Esophagus mucosa (tissue), 1 donor: ENCODE measurements at regions not wholly inside any gene's neighbourhood (a gene's known extent, or its start where the extent isn't known, plus 50 kb on each side); places are given as distances from the start of the nearest gene placed in this dataset.
"Not testable (repeated sequence)": the region's sequence is repeated elsewhere in the genome, so short reads cannot be mapped to it uniquely, and the experiment has no call there.

Source experiments
- ATAC-seq: fragments of 200-7000 bp; cut with Tn5 transposase; one replicate; pipeline ENCODE4 v1.9.1; 2020
- donor health status: DM: yes; HTN: yes; CAD: no.

GRCh38 chr14:44612002-44612401 is 104.9 kb upstream of the FSCB start:
- no peak for ATAC-seq

DNA sequence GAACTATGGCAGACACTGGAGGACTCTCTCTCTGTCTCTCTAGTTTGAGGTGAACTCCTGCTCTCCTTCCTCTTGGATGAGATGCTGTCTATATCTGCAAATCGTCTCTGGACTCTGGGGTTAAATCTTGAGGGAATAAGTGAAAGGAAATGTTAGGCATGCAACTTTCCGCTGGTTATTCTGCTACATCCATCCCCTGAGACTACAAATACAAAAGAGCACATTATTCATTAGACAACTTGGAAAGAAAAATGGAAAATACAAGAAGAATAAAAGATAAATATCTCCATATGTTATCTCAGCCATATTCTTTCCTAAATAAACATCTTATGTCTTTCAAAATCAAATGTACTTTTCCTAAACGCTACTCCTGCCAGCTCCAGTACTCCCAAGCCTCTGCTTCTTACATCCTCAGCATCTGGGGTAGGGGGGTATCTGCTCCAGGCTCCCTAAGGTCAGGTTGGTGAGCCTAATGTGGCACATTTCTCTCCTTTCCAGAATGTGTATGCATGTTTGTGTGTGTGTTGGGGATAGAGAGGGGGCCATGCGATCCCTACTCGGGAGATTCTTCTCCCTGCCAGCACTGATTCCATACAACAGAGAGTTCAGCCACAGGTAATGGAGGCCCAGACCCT is 102.9 kb upstream of the FSCB start:
- ATAC-seq: no peak

DNA sequence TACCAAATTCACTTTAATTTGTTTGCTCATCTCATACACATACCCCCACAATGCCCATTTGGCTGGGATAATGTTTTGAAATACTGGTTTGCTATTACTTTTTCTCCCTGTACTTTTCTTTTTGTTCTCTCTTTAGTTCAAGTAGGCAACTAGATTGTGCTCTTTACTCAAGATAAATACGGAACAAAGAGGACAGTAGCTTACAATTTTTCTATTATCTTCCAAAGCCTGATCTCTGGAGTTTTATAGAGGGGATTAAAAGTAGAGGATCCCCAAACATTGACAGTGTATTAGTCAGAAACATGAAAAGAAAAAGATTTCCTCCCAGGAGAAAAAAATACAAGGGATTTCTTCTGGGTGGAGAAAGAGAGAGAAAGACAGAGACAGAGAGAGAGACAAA is 102.1 kb upstream of the FSCB start:
- ATAC-seq: no peak

DNA sequence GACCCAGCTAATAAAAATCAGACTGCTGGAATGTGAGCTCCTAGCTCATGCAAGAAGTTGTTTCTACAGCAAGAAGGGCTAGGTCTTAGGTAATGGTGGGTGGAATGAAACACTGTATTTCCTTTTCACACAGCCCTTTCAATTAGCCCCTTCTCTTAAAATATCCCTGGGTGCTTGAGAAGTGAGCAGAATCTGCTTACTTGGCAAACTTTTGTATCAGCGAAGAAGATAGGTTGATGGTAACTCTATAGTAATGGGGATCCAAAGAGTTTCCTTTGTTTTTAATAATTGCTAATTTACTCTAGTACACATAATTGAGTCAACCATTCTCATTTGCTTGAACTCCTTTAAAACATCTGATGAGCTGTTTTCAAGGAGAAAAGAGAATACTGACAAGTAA is 100.6 kb upstream of the FSCB start:
- no peak for ATAC-seq

- ATAC-seq: no peak
These were observed 99.5 kb upstream of the FSCB start for GRCh38 chr14:44606576-44606975.

DNA sequence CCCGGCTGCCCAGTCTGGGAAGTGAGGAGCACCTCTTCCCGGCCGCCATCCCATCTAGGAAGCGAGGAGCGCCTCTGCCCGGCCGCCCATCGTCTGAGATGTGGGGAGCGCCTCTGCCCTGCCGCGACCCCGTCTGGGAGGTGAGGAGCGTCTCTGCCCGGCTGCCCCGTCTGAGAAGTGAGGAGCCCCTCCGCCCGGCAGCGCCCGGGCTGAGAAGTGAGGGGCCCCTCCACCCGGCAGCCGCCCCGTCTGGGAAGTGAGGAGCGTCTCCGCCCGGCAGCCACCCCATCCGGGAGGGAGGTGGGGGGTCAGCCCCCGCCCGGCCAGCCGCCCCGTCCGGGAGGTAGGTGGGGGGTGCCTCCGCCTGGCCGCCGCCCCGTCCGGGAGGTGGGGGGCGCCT is 94.2 kb upstream of the FSCB start:
- ATAC-seq: not testable (repeated sequence)

DNA sequence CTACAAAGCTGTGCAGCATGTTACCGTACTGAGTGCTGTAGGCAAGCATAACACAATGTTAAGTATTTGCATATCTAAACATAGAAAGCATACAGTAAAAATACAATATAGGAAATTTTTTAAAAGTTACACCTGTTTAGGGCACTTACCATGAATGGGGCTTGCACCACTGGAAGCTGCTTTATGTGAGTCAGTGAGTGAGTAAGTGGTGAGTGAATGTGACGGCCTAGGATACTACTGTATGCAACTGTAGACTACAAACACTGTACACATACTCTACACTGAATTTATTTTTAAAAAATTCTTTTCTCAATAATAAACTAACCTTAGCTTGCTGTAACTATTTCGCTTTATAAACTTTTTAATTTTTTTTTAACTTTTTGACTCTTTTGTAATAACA is 82.1 kb upstream of the FSCB start:
- ATAC-seq: no peak

DNA sequence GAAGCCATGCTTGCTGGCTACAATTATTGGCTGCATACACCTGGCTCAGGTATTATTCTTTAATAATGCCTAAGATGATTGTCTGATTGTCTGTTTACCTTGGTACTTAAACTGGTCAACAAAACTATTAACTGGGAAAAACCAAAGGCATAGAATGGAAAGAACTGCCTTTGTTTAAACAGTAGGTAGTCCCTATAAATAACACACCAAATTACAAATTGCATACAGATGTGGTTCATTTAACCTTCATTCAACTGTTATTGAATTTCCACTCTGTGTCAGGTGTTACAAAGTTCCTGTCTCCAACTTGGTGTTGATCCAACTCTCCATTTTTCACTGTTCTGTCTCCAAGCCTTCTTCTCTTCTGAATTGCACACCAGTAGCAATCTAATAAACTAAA is 79.8 kb upstream of the FSCB start:
- no peak for ATAC-seq

GRCh38 chr14:44576356-44576755 is 69.3 kb upstream of the FSCB start:
- ATAC-seq: no peak

GRCh38 chr14:44567997-44568396 is 60.9 kb upstream of the FSCB start:
- ATAC-seq: no peak

DNA sequence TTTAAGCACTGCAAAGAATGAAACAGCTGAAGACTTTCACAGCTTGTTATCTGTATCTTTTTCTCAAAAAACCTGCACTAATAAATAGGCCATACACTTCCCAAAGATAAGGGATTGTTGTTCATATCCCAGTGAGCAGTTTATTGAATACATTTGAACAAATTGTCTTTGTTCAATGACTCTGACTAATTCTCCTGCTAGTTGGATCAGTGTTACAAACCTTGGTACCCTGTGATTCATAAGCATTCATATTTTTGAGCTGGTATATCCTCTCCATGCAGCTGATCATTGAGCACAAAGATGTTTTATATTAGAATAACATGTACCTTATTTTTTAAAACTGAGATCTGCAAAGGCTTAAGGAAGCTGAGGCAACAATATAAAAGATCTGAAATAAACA is 58.9 kb upstream of the FSCB start:
- no peak for ATAC-seq

DNA sequence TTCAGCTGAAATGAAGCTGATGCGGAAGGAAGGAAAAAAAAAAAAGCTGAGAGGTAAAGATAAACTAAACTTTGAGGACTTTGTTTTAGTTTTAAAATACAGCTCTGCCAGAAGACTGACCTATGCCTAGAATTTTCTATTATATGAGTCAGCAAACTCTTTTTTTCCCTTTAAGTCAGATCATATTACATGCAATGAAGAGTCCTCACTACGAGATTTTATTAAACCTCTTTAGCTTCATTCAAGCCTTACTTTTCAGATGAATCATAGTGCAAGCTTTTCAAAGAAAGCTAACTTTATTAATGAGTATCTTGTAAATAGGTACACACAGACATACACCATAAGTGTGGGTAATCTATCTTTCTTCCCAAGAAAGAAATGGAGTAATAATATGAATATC is 57.8 kb upstream of the FSCB start:
- no peak for ATAC-seq
